GM12878 (cell line): ENCODE measurements at regions not wholly inside any gene's neighbourhood (a gene's known extent, or its start where the extent isn't known, plus 50 kb on each side); places are given as distances from the start of the nearest gene placed in this dataset.

Source experiments
- ATAC-seq: fragments of 200-7000 bp; cut with Tn5 transposase; 3 replicates; pipeline ENCODE4 v1.9.1; 2020; ENCODE audit warnings: mild to moderate bottlenecking, moderate library complexity
- BruUV-seq: library from RNA; stranded (reverse); fragments of 400-500 nt; replicated peaks from 2 replicates; lab custom pipeline; 2021; lab: Mats Ljungman, UMichigan
- CTCF ChIA-PET: fragments of 300-600 bp; sonication (Branson Sonifier 250); formaldehyde crosslinking; extraction: SDS; loops from one replicate; lab custom pipeline; 2021; ENCODE audit warnings: inconsistent platforms; lab: Yijun Ruan, JAX
- POLR2A ChIA-PET: fragments of 350-600 bp; formaldehyde crosslinking; extraction: SDS; loops from one replicate; lab custom pipeline; 2021; ENCODE audit warnings: inconsistent platforms; lab: Charles Lee
- RAD21 ChIA-PET: fragments of 300-600 bp; sonication (Branson Sonifier 250); formaldehyde crosslinking; loops from one replicate; lab custom pipeline; 2023; ENCODE audit warnings: antibody characterized with exemption; ENCODE audit not compliant: unreplicated experiment; lab: Charles Lee
- SMC1A ChIA-PET: fragments of 300-600 bp; sonication (Branson Sonifier 250); formaldehyde crosslinking; loops from one replicate; lab custom pipeline; 2023; ENCODE audit not compliant: unreplicated experiment, uncharacterized antibody; lab: Charles Lee
- DNase-seq: peaks from one replicate; pipeline ENCODE4 v3.0.0-alpha.2; 2011; ENCODE audit warnings: low read depth, low spot score
- FAIRE-seq: peaks from 3 replicates; lab custom pipeline; 2011; peaks lifted over from hg19 to GRCh38; lab: Jason Lieb, UNC
- H2AFZ ChIP-seq: 2 replicates; pipeline ENCODE4 v1.6.0; 2011; ENCODE audit warnings: low read depth, low read length, control low read depth; ENCODE audit not compliant: control insufficient read depth
- H3K27ac ChIP-seq: 2 replicates; pipeline ENCODE4 v1.5.1; 2011; ENCODE audit warnings: control low read depth; ENCODE audit not compliant: control insufficient read depth, insufficient read depth
- H3K27me3 ChIP-seq, 2 experiments: replicated peaks in 1 of 2; 2 replicates each; pipeline versions ENCODE4 v1.6.0 to v1.6.1; 2011; ENCODE audit warnings: low read length in 1 of 2; ENCODE audit not compliant: control insufficient read depth in 2 of 2, insufficient read depth in 2 of 2
- H3K36me3 ChIP-seq, 2 experiments: 2 replicates each; pipeline ENCODE4 v1.5.1; 2011; ENCODE audit warnings: low read length in 1 of 2; ENCODE audit not compliant: control insufficient read depth in 2 of 2, insufficient read depth in 2 of 2
- H3K4me1 ChIP-seq: 2 replicates; pipeline ENCODE4 v1.6.1; 2011; ENCODE audit warnings: mild to moderate bottlenecking, low read length, moderate library complexity, mixed read lengths; ENCODE audit not compliant: control insufficient read depth, insufficient read depth
- H3K4me2 ChIP-seq: 2 replicates; pipeline ENCODE4 v1.6.0; 2011; ENCODE audit warnings: control low read depth; ENCODE audit not compliant: control insufficient read depth, insufficient read depth
- H3K4me3 ChIP-seq: fragments of 200-600 bp; sonication (generic); 2 replicates; pipeline ENCODE4 v1.5.1; 2016
- H3K79me2 ChIP-seq: 2 replicates; pipeline ENCODE4 v1.6.0; 2011; ENCODE audit warnings: low read length; ENCODE audit not compliant: control insufficient read depth, insufficient read depth
- H3K9ac ChIP-seq: 2 replicates; pipeline ENCODE4 v1.8.0; 2011; ENCODE audit warnings: low read length, control low read depth, mixed read lengths; ENCODE audit not compliant: control insufficient read depth, insufficient read depth
- H3K9me3 ChIP-seq: replicated peaks from 3 replicates; pipeline ENCODE4 v1.5.1; 2011; ENCODE audit warnings: mild to moderate bottlenecking, low read length; ENCODE audit not compliant: control insufficient read depth, insufficient read depth
- H4K20me1 ChIP-seq: 2 replicates; pipeline ENCODE4 v1.6.0; 2011; ENCODE audit not compliant: control insufficient read depth, insufficient read depth
- BMI1 ChIP-seq: fragments of 450-650 bp; IDR thresholded peaks from 2 replicates; pipeline ENCODE4 v1.6.1; 2016; ENCODE audit warnings: mild to moderate bottlenecking, moderate library complexity, borderline replicate concordance
- CBX5 ChIP-seq: sonication (generic); IDR thresholded peaks from 2 replicates; pipeline ENCODE4 v1.6.1; 2016; ENCODE audit warnings: low read depth, moderate library complexity, mild to moderate bottlenecking, inconsistent platforms
- CTCF ChIP-seq, 3 experiments: IDR thresholded peaks in 2 of 3; conservative IDR thresholded peaks in 1 of 3; 2 replicates each; pipeline ENCODE4 v1.5.1; 2011; ENCODE audit warnings: low read depth in 3 of 3, low read length in 3 of 3, mild to moderate bottlenecking in 3 of 3, control low read depth in 2 of 3, moderate library complexity in 2 of 3, inconsistent platforms in 1 of 3, mixed read lengths in 1 of 3; ENCODE audit not compliant: control insufficient read depth in 2 of 3, insufficient read depth in 1 of 3; ENCODE audit errors: extremely low read depth in 1 of 3
- E4F1 ChIP-seq: fragments of 450-650 bp; IDR thresholded peaks from 2 replicates; pipeline ENCODE4 v1.6.1; 2018; ENCODE audit warnings: borderline replicate concordance, mild to moderate bottlenecking; ENCODE audit not compliant: partially characterized antibody
- MYB ChIP-seq: fragments of 150-350 bp; IDR thresholded peaks from 2 replicates; pipeline ENCODE4 v1.6.1; 2014; ENCODE audit warnings: mild to moderate bottlenecking, low read depth, low read length, borderline replicate concordance
- MYC ChIP-seq: IDR thresholded peaks from 2 replicates; pipeline ENCODE4 v1.6.1; 2011; ENCODE audit warnings: mild to moderate bottlenecking, low read length, moderate library complexity, inconsistent platforms; ENCODE audit not compliant: insufficient read depth, insufficient replicate concordance, insufficient read length, severe bottlenecking
- POLR2AphosphoS2 ChIP-seq: IDR thresholded peaks from 2 replicates; pipeline ENCODE4 v1.6.1; 2011; ENCODE audit warnings: low read depth, mild to moderate bottlenecking, low read length, improper control_type of control experiment, moderate library complexity
- SUPT20H ChIP-seq: IDR thresholded peaks from 2 replicates; pipeline ENCODE4 v1.6.1; 2011; ENCODE audit warnings: low read depth, mild to moderate bottlenecking, low read length, moderate library complexity, borderline replicate concordance; ENCODE audit not compliant: control insufficient read depth
- SUZ12 ChIP-seq: fragments of 200-600 bp; sonication (generic); IDR thresholded peaks from one replicate; pipeline ENCODE4 v1.6.1; 2018; ENCODE audit warnings: antibody characterized with exemption, mild to moderate bottlenecking; ENCODE audit not compliant: unreplicated experiment
- TCF12 ChIP-seq: IDR thresholded peaks from 2 replicates; pipeline ENCODE4 v1.6.1; 2011; ENCODE audit warnings: low read depth, mild to moderate bottlenecking, low read length
- ZNF622 ChIP-seq: fragments of 450-650 bp; IDR thresholded peaks from 2 replicates; pipeline ENCODE4 v1.6.1; 2017; ENCODE audit warnings: mild to moderate bottlenecking, inconsistent platforms
- WGBS: methylation state at CpG from one replicate; pipeline ENCODE4 v1.1.6; 2016; ENCODE audit warnings: low lambda C conversion rate; ENCODE audit not compliant: insufficient replicate concordance, insufficient coverage; ENCODE audit errors: missing lambda C conversion rate; 5-methylcytosine and 5-hydroxymethylcytosine counted together
- in situ Hi-C: fragments of 300-500 bp; cut with MboI; formaldehyde crosslinking; loops from 9 replicates; pipeline ENCODE4 v1.14.3; 2018; ENCODE audit warnings: mixed read lengths
- intact Hi-C: fragments of 100-400 bp; cut with micrococcal nuclease; formaldehyde crosslinking; loops from one replicate; pipeline ENCODE4 v1.14.2; 2022; ENCODE audit not compliant: unreplicated experiment

DNA sequence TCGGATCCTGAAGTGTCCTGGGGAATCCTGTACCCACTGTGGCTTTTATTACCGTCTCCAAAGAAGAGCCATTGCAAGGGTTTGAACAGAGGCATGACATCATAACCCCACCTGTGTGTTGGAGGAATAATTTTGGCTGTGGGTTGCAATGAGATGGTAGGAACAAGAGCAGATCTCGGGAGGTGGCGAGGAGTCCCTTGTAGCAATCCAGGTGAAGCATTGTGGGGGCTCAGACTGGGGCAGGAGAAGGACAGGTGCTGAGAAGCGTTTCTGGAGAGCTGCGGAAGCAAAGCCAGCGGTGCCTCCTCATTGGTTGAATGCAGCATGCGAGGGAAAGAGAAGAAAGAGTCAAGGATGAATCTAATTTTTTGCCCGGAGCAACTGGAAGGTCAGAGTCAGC is 382.4 kb downstream of the EFNB2 start:
- H4K20me1 ChIP-seq = no peaks in the 10 kb centered on the region
- ChIA-PET CTCF (no interaction called here), POLR2A (no interaction called here), SMC1A (interaction anchor here (1.2 to 1.6 kb wide), 2 partner anchors 10 to 23 kb away, joined by 3 to 7 read pairs; no protein-coding TSS in a partner anchor), RAD21 (no interaction called here)
- no peaks in the 10 kb centered on the region for H3K27me3 ChIP-seq
- no peak overlapping the region for H2AFZ ChIP-seq
- no TSS peak for BruUV-seq
- 6% methylated on average over 9 of the region's 9 CpGs for WGBS
- H3K36me3 ChIP-seq = no peaks in the 10 kb centered on the region
- no peak overlapping the region for H3K4me2 ChIP-seq
- no peak overlapping the region for H3K27ac ChIP-seq
- ATAC-seq (no peak), FAIRE-seq (no peak), DNase-seq (no peak)
- in situ Hi-C loops (no loop called here), intact Hi-C loops (no loop called here)
- H3K4me1 ChIP-seq = no peaks in the 10 kb centered on the region
- no peak overlapping the region for H3K4me3 ChIP-seq
- no peak overlapping the region for H3K9ac ChIP-seq
- no peaks in the 10 kb centered on the region for H3K79me2 ChIP-seq
- no peaks in the 10 kb centered on the region for H3K9me3 ChIP-seq
- TF ChIP-seq SUZ12 (no peak), TCF12 (no peak), E4F1 (no peak), SUPT20H (no peak), BMI1 (no peak), CTCF (IDR thresholded peaks at IDR 0.05 in 2 of 3, conservative IDR thresholded peaks at IDR 0.05 in 1 of 3; ENCODE audit: control insufficient read depth in 2 of 3, extremely low read depth in 1 of 3, insufficient read depth in 1 of 3, low read depth in 3 of 3, low read length in 3 of 3) (no peak), MYC (no peak), POLR2AphosphoS2 (no peak), MYB (no peak), ZNF622 (no peak), CBX5 (no peak)
